ENCODE measurements at regions not wholly inside any gene's neighbourhood (a gene's known extent, or its start where the extent isn't known, plus 50 kb on each side); places are given as distances from the start of the nearest gene placed in this dataset.
"Not testable (repeated sequence)": the region's sequence is repeated elsewhere in the genome, so short reads cannot be mapped to it uniquely, and the experiment has no call there.

GRCh38 chr9:93879662-93880407 is 75.3 kb downstream of the BARX1 start:
- not testable (repeated sequence) for DNase-seq (ENCODE audit: low read depth)

GRCh38 chr9:93875330-93875729 is 79.8 kb downstream of the BARX1 start:
- no peak for DNase-seq (ENCODE audit: low read depth)

- DNase-seq (ENCODE audit: low read depth) = no peak
These were observed 80.9 kb downstream of the BARX1 start for GRCh38 chr9:93874242-93874641.

DNA sequence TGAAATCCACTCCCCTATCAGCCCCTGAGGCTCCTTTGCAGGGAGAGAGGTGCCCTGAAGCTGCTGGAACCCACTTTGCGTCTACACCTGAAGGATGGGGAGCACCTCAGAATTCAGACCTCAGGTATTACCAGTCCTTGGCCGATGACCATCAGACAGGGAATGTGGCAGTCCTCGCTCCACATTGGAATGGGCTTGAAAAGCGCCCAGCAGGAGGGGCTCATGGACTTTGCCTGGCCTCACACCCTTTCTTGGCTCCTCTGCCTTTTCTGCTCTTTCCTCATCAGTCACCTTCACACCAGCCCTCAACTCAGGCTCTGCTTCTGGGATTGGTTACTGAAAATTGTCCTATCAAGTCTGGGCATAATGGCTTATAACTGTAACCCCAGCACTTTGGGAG is 83.9 kb downstream of the BARX1 start:
- DNase-seq (ENCODE audit: low read depth) = no peak

DNA sequence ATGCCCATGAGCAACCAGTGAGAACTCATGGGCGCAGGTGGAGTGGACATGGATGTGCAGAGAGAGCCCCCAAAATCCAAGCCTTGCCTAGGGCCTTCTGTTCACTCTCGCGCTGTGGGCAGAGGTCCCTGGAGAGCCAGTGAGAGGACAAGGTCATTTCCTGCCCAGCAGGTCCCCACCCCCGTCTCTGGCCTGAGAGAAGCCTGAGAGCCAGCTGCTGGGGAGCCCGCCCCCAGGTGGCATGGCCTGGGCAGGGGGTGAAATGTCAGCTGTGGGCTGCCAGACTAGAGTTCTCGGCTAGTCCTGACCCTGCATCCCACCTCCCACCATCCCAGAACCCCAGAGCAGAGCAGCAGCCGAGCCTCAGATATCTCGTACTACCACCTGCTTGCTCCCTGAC is 85.3 kb downstream of the BARX1 start:
- no peak for DNase-seq (ENCODE audit: low read depth)

DNA sequence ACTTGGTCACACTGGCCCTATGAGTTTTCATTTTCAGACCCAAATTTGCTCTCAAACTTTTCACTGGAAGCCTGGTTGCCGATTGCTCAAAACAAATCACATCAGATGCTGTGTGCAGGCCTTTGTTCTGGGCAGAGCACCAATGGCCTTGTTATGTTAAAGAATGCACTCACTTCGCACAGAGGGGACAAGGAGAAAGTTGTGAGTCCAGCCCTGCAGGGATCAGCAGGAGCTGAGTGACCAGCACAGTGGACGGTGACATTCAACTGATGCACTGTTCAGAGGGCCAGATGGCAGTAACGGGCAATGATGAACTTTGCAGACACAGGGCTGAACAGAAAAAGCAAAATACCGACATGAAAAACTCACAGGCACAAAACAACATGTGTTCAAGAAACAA is 86.1 kb downstream of the BARX1 start:
- DNase-seq (ENCODE audit: low read depth) = no peak

DNA sequence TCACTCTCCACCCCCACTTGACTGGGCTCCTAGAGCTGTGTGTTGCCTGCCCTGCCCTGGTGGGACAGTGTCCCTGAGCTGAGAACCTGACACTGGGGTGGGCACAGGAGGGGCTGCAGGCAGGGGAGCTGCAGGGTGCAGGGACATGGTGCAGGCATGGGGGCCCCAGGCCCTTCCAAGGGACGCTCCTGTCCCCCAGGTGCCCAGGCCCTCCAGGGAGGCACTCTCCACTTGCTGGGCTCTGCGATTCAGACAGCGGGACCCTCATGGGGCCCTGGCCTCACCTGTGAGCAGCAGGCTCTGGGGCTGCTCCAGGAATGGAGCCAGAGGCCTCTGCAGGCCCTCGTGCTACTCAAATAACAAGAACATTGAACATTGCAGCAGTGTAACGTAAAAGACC is 89.4 kb downstream of the BARX1 start:
- DNase-seq (ENCODE audit: low read depth) = no peak

DNA sequence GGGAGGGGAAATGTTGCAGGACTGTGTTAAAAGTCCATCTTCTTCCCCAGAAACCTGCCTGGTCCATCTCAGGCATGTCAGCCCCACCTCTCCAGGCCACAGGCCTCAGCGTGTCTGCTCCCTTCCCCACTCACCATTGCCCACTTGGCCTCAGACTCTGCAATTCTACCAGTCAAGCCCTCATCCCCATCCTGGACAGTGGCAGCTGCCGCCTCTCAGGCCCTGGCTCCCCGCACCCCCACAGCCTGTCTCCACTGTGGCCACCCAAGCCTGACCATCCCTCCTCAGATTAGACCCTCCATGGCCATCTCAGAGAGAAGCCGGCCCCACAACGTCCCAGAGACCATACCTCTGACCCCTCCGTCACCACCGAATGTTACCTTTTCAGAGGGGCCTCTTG is 89.9 kb downstream of the BARX1 start:
- no peak for DNase-seq (ENCODE audit: low read depth)

- no peak for DNase-seq (ENCODE audit: low read depth)
These were observed 90.3 kb downstream of the BARX1 start for GRCh38 chr9:93864840-93865239.

DNA sequence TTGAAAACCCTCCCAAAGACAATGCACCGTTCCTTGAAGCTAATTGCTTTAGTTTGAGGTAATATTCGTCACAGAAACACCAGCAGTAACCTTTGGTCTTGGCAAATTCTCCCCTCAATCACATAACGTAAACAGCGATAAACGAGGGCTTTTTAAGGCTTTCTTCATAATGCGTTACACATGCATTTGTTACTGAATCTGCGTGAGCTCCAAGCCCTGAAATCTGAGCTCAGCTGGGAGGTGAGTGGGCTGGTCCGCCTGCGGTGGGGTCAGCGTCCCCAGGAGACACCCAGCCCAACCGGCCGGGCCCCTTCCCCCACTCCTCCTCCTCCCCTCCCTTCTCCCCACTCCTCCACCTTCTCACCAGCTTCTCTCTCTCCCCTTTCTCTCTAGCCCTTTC is 91.1 kb downstream of the BARX1 start:
- DNase-seq (ENCODE audit: low read depth) = no peak

GRCh38 chr9:93862877-93863545 is 92.1 kb downstream of the BARX1 start:
- no peak for DNase-seq (ENCODE audit: low read depth)

DNA sequence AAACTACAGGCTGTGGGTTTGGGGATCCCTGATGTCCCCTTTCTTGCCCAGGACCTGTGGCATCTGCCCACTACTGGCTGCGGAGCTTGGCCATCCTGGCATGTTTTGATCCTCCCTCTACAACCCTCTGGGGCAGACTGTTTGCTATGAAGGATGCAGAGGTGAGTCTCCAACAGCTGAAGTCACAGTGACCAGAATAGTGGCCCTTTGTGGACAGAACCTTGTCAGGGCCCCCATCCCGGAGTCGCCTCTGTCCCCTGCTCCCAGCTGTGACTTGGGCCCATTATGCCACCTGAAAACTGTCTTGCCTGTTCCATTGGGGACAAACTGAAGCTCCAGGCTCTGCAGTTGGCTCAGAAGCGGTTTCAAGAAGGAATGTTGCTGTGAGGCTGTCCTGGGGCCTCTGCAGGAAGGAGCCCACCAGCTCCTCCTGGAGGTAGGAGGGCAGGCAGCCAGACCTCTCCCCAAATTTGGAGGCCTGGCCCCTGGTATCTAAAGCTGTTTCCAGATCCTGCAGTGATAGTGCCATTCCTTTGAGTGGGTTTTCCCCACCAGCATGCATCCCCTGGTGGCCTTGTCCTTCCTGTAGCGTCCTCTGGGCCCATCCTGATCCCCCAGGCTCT is 93.3 kb downstream of the BARX1 start:
- DNase-seq (ENCODE audit: low read depth) = no peak

DNA sequence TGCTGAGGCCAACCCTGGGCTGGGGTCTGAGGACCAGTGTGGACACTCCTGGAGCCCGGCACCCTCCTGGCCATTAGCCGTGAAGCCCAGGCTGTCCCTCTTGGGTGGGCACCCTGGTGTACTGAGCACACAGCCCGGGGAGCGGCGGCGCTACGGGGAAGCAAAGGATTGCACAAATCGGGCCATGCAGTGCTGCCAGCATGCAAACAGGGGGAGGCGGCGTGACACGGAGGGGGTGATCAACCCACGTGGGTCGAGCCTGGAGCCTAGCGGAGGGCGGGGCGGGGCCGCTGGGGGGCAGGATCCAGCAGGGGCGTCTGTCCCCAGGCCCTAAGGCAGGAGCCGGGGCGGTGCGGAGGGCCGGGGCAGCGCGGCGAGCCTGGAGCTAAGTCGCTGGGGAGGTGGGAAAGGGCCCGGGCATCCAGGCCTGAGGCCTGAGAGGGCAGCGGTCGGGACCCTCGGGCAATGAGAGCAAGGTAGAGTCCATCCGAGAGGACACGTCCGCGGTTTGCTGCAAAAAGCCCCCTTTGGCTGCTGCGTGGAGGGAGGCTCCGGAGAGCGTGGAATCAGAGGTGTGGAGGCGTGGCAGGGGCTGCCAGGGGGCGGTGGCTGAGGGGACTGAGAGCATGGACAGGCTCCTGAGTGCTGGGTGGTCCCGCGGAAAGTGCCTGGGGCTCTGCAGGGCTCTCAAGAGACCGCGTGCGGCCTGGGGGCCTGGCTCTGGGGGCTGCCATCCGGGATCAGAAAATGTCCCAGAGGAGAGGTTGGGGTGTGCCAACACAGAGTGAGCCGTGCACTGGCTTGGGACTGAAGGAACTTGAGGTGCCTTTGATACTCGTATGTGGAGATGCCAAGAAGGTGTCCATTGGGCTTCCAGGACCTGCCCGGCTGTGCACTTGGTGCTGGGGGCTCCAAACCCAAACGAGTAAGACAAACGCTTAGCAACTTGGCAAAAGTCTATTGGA is 94.2 kb downstream of the BARX1 start:
- DNase-seq (ENCODE audit: low read depth) = no peak

- no peak for DNase-seq (ENCODE audit: low read depth)
These were observed 95.5 kb downstream of the BARX1 start for GRCh38 chr9:93859431-93860215.

DNA sequence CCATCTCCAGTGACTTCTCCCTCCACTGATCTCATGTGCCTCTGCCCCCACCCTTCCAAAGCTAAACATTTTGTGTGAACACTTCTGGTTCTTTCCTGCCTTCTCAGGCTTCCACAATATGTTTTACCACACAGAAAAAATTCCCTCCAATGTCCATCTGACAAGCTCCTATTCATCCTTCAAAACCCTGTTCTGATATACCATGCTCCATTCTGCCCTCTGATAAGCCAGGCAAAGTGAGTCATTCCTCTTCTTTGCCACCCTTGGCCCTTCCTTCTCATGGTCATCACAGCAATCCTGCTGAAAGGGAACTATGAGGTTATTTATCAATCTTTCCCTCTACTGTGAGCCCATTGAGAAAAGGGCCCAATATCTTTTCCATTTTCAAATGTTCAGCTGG is 97.6 kb downstream of the BARX1 start:
- no peak for DNase-seq (ENCODE audit: low read depth)

DNA sequence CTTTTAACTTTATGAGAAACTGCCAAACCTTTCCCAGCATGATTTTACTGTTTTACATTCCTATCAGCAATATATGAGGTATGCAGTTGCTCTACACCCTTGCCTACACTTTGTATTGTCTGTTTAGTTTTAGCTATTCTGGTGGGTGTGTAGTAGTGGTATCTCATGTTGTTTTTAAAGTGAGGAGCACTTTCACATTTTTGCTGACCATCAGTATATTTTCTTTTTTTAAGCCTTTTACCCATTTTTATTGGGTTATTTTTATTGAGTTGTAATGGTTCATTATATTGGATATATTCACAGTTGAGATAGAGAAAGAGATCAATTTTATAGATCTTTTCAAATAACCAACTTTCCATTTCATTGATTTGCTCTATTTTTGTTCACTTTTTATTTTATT is 102.4 kb downstream of the BARX1 start:
- no peak for DNase-seq (ENCODE audit: low read depth)

DNA sequence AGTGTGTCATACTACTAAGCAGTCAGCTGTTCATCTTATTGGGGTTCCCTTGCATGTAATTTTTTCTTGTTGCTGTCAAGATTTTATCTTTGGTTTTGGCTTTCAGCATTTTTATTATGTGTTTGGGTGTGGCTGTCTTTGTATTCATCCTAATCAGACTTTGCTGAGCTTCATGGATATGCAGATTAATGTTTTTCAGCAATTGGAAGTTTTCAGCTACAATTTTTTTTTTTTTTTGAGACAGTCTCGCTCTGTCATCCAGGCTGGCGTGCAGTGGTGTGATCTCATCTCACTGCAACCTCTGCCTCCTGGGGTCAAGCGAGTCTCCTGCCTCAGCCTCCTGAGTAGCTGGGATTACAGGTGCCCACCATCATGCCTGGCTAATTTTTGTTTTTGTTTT is 108.8 kb downstream of the BARX1 start:
- DNase-seq (ENCODE audit: low read depth) = no peak

DNA sequence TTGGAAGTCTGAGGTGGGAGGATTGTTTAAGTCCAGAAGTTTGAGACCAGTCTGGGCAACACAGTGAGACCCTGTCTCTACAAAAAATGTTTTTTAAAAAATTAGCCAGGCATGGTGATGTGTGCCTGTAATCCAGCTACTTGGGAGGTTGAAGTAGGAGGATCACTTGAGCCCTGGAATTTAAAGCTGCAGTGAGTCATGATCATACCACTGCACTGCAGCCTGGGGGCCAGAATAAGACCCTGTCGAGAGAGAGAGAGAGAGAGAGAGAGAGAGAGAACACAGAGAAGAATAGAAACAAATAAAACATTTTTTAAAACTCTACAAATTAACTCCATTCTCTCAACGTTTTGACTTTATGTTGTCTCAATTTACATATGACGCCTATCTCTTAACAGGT is 111.8 kb downstream of the BARX1 start:
- no peak for DNase-seq (ENCODE audit: low read depth)

DNA sequence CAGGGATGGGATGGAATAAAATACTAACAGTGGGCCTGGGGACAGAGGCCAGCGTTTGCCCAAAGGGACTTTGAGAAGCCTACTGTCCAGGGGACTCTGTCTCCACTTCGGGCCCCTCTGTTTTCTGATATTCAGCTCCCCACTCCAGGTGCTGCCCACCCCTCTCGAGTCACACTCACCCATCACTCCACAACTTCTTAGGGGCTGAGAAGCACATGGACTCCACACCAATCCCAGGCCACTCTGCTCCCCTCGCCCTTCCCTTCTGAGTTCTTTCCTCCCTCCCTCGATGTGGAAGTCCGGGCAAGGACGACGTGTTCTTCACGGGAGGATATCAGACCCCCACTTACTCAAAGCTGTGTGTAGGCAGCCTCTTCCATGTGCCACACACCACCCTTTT is 124.5 kb downstream of the BARX1 start:
- no peak for DNase-seq (ENCODE audit: low read depth)

DNA sequence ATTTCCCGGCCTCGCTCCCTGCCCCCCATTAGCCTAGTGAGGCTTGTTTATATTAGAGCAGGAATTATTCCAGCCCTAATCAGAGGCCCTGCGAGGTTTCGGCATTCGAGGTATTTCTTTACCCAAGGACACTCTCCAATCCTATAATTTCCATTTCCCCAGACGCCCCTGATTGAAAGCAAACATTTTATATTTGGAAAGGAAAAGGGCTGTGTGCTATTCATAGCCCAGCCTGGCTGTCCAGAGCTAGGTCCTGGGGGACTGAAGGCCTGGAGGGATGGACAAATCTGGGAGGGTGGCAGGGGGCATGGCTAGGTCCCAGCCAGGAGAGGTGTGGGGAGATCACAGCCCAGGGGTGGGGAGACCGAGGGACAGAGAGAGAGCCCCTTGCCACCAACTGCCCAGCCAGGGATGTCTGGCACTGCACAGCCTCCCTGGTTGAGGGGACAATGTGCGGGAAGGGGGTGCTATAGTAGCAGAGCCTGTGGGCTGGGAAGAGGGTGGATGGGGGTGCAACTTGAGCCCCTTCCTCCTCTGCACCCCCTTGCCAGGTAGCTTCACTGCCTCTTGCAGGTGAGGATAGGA is 125.1 kb downstream of the BARX1 start:
- no peak for DNase-seq (ENCODE audit: low read depth)

All from HT1080 (cell line).